ENCODE measurements at regions not wholly inside any gene's neighbourhood (a gene's known extent, or its start where the extent isn't known, plus 50 kb on each side); places are given as distances from the start of the nearest gene placed in this dataset.

DNA sequence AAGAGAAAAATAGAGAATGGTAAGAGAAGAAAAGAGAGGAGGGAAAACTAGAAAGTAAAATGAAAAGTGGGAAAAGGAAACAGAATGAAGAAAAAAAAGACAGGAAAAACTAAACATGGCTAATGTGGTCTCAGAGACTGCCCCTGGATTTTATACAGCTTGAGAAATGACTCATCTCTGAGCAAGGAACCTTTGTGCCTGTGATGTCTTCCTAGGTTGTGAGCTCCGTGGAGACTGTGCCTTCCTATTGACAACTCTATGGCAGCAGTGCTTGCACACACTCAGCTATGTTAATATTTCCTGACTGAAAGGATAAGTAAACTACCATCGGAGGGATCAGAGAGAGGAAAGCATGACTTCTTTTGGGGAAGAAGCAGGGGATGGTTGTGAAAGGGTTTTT is 203.8 kb downstream of the RDH14 start:
- peaks cover 0 to 7% (median 0%) of the 10 kb centered on the region in 4 donors for H3K27me3 ChIP-seq (ENCODE audit: control insufficient read depth in 4 of 4, insufficient read depth in 4 of 4, low read length in 3 of 4)
- no peaks in the 10 kb centered on the region for H3K4me1 ChIP-seq (ENCODE audit: control insufficient read depth in 4 of 4, insufficient read depth in 4 of 4, low read length in 3 of 4)
- no peaks in the 10 kb centered on the region for H3K9me3 ChIP-seq (ENCODE audit: control insufficient read depth in 4 of 4, low read length in 3 of 4)
- H3K27ac ChIP-seq (ENCODE audit: low read depth in 1 of 2, low read length in 2 of 2) = no peak overlapping the region
- H3K9ac ChIP-seq (ENCODE audit: low read depth in 1 of 2, low read length in 2 of 2) = no peak overlapping the region
- no peaks in the 10 kb centered on the region for H3K36me3 ChIP-seq (ENCODE audit: control insufficient read depth in 4 of 4, insufficient read depth in 3 of 4, low read depth in 1 of 4, low read length in 3 of 4)
- DNase-seq (ENCODE audit: low spot score) = no peak
- WGBS = 53% methylated on average over 2 of the region's 2 CpGs
- H3K4me3 ChIP-seq (ENCODE audit: low read depth in 1 of 3, low read length in 3 of 3) = no peak overlapping the region
- no peak for TF ChIP-seq FOXA2 (IDR thresholded peaks at IDR 0.05)
- no peak for TF ChIP-seq GABPA (IDR thresholded peaks at IDR 0.05 in 1 of 2, conservative IDR thresholded peaks at IDR 0.05 in 1 of 2)
- TF ChIP-seq, protein P1, sequence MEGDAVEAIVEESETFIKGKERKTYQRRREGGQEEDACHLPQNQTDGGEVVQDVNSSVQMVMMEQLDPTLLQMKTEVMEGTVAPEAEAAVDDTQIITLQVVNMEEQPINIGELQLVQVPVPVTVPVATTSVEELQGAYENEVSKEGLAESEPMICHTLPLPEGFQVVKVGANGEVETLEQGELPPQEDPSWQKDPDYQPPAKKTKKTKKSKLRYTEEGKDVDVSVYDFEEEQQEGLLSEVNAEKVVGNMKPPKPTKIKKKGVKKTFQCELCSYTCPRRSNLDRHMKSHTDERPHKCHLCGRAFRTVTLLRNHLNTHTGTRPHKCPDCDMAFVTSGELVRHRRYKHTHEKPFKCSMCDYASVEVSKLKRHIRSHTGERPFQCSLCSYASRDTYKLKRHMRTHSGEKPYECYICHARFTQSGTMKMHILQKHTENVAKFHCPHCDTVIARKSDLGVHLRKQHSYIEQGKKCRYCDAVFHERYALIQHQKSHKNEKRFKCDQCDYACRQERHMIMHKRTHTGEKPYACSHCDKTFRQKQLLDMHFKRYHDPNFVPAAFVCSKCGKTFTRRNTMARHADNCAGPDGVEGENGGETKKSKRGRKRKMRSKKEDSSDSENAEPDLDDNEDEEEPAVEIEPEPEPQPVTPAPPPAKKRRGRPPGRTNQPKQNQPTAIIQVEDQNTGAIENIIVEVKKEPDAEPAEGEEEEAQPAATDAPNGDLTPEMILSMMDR (IDR thresholded peaks at IDR 0.05; ENCODE audit: low read depth, low read length, missing input control) = no peak
- TF ChIP-seq RAD21 (IDR thresholded peaks at IDR 0.05) = no peak
- TF ChIP-seq MAX (IDR thresholded peaks at IDR 0.05) = no peak
- TF ChIP-seq SP1 (IDR thresholded peaks at IDR 0.05) = no peak
- TF ChIP-seq, protein P2, sequence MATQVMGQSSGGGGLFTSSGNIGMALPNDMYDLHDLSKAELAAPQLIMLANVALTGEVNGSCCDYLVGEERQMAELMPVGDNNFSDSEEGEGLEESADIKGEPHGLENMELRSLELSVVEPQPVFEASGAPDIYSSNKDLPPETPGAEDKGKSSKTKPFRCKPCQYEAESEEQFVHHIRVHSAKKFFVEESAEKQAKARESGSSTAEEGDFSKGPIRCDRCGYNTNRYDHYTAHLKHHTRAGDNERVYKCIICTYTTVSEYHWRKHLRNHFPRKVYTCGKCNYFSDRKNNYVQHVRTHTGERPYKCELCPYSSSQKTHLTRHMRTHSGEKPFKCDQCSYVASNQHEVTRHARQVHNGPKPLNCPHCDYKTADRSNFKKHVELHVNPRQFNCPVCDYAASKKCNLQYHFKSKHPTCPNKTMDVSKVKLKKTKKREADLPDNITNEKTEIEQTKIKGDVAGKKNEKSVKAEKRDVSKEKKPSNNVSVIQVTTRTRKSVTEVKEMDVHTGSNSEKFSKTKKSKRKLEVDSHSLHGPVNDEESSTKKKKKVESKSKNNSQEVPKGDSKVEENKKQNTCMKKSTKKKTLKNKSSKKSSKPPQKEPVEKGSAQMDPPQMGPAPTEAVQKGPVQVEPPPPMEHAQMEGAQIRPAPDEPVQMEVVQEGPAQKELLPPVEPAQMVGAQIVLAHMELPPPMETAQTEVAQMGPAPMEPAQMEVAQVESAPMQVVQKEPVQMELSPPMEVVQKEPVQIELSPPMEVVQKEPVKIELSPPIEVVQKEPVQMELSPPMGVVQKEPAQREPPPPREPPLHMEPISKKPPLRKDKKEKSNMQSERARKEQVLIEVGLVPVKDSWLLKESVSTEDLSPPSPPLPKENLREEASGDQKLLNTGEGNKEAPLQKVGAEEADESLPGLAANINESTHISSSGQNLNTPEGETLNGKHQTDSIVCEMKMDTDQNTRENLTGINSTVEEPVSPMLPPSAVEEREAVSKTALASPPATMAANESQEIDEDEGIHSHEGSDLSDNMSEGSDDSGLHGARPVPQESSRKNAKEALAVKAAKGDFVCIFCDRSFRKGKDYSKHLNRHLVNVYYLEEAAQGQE (IDR thresholded peaks at IDR 0.05) = no peak
- TF ChIP-seq YY1 (IDR thresholded peaks at IDR 0.05) = no peak
- TF ChIP-seq HNF4A (conservative IDR thresholded peaks at IDR 0.05) = no peak
- TF ChIP-seq, protein P3, sequence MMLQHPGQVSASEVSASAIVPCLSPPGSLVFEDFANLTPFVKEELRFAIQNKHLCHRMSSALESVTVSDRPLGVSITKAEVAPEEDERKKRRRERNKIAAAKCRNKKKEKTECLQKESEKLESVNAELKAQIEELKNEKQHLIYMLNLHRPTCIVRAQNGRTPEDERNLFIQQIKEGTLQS (IDR thresholded peaks at IDR 0.05) = no peak
- no peak for TF ChIP-seq NR2F2 (IDR thresholded peaks at IDR 0.05)
- no peak for TF ChIP-seq RXRA (IDR thresholded peaks at IDR 0.05)
- no peak for TF ChIP-seq HNF4G (IDR thresholded peaks at IDR 0.05)
- no peak for TF ChIP-seq EGR1 (IDR thresholded peaks at IDR 0.05; ENCODE audit: low read depth in 2 of 2)
- TF ChIP-seq TAF1 (conservative IDR thresholded peaks at IDR 0.05) = no peak
- no peak for TF ChIP-seq FOXA1 (IDR thresholded peaks at IDR 0.05)
- TF ChIP-seq, protein P4, sequence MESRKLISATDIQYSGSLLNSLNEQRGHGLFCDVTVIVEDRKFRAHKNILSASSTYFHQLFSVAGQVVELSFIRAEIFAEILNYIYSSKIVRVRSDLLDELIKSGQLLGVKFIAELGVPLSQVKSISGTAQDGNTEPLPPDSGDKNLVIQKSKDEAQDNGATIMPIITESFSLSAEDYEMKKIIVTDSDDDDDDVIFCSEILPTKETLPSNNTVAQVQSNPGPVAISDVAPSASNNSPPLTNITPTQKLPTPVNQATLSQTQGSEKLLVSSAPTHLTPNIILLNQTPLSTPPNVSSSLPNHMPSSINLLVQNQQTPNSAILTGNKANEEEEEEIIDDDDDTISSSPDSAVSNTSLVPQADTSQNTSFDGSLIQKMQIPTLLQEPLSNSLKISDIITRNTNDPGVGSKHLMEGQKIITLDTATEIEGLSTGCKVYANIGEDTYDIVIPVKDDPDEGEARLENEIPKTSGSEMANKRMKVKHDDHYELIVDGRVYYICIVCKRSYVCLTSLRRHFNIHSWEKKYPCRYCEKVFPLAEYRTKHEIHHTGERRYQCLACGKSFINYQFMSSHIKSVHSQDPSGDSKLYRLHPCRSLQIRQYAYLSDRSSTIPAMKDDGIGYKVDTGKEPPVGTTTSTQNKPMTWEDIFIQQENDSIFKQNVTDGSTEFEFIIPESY (IDR thresholded peaks at IDR 0.05) = no peak
- TF ChIP-seq JUND (IDR thresholded peaks at IDR 0.05) = no peak

All from liver (tissue), 8 donors.